Sciatic nerve (tissue), 2 donors: ENCODE measurements at regions not wholly inside any gene's neighbourhood (a gene's known extent, or its start where the extent isn't known, plus 50 kb on each side); places are given as distances from the start of the nearest gene placed in this dataset.
"Not testable (repeated sequence)": the region's sequence is repeated elsewhere in the genome, so short reads cannot be mapped to it uniquely, and the experiment has no call there.

Experiments
- ATAC-seq: fragments of 200-7000 bp; cut with Tn5 transposase; one replicate; pipeline ENCODE4 v1.9.1; 2020; ENCODE audit warnings: mild to moderate bottlenecking, moderate library complexity
- DNase-seq: peaks from one replicate; pipeline ENCODE4 v3.0.0-alpha.2; 2020; ENCODE audit warnings: low spot score
- intact Hi-C: fragments of 100-400 bp; cut with DNase I; formaldehyde crosslinking; loops from one replicate; pipeline ENCODE4 v1.14.2; 2022
- donor health status: DM: no; HTN: no; CAD: no.
- donor health status: DM: no; HTN: no; CAD: no.

DNA sequence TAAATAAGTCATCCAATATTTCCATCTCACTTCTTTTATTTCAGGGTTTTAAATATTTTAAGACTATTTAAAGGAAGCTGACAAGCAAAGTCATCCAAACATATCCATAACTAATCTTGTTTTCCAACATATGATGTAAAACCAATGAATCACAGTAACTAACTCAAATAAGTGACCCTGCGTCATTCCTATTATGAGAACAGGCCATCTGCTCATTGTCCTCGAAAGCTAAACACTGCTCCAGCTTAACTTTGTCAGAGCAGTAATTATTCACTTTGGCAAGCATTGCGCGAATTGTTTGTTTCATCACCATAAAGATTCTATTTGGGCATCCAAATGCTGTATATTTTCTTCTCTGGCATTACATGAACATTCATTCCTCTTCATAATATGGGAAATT lies 99.1 kb downstream of the CAPZA3 start:
- intact Hi-C loops = no loop called here
- ATAC-seq (no peak), DNase-seq (no peak)

DNA sequence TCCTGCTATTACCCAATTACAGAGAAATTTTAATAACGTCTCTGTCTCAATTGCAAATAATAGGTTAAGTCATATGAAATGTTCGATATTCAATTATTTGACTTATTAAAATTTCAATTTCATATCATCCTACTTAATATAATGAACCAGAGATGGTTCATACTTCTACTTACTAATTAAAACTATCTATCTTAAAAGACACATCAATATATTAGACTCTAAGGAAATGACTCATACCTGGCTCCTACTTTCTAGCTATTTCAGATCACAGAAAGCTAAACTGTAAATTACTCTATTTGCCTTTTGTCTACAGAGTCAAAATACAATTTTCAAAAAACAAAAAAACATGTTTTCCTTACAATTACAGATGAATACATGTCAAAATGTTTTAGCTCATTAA lies 99.6 kb downstream of the CAPZA3 start:
- intact Hi-C loops = no loop called here
- DNase-seq (no peak), ATAC-seq (no peak)

DNA sequence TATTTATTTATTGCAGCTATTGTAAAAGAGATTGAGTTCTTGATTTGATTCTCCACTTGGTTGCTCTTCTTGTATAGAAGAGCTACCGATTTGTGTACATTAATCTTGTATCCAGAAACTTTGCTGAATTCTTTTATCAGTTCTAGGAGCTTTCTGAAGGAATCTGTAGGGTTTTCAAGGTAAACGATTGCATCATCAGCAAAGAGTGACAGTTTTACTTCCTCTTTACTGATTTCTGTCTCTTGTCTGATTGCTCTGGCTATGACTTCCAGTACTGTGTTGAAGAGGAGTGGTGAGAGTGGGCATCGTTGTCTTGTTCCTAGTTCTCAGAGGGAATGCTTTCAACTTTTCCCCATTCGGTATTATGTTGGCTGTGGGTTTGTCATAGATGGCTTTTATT lies 103.1 kb downstream of the CAPZA3 start:
- DNase-seq, intact Hi-C loops, ATAC-seq: not testable (repeated sequence)

DNA sequence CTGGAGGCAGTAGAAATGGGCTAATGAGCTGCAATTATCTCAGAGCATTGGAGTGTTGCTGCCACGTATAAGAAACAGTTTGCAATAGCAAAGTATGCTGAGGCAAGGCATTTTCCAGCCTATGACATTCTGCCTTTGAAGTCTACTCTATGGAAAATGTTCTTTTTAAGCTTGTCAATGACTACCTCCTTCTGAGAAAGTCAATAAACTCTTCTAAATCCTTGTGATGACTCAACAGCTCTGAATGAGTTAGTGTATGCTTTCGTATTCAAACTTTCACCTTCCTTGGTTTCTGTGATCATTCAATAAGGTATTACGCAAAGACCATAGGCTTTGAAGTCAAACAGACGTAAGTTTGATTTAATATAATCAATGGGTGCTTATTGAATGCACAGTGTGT lies 111.2 kb downstream of the CAPZA3 start:
- no peak for DNase-seq
- intact Hi-C loops = no loop called here
- no peak for ATAC-seq

DNA sequence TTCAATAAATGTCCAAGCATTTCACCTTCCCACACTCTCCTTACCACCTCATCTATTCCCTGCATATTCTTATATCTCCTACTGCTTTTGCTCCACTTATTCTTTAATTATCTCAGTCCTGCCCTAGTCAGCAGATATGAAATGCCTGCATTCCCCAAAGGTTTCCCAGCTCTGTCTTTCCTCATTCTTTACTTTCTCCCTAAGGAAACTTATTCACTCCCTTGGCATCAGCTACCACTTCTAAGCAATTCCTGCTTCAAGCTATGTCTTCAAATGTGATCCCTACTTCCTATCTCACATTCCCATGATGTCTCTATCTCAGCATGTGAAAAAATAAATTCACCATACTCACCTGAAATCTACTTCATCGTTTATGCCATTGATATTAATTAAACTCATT lies 111.8 kb downstream of the CAPZA3 start:
- intact Hi-C loops = no loop called here
- no peak for ATAC-seq
- no peak for DNase-seq

DNA sequence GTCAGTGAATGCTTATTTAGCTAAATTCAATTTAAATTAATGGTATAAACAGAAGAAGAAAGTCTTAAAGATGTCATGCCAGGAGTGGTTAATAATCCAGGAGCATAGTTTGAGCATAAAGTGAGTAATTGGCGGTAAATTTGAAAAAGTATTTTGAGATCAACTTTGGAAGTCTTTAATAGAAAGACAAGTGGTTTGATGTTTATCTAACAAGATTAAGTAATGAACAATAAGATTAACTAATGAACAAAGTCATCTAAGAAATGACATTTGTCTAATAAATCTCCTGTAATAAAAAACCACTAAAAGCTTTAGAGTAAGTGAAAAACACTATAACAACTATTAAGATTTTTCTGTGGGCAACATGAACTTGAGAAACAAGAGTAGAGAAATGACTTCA lies 112.8 kb downstream of the CAPZA3 start:
- DNase-seq (no peak), ATAC-seq (no peak)
- intact Hi-C loops = no loop called here

DNA sequence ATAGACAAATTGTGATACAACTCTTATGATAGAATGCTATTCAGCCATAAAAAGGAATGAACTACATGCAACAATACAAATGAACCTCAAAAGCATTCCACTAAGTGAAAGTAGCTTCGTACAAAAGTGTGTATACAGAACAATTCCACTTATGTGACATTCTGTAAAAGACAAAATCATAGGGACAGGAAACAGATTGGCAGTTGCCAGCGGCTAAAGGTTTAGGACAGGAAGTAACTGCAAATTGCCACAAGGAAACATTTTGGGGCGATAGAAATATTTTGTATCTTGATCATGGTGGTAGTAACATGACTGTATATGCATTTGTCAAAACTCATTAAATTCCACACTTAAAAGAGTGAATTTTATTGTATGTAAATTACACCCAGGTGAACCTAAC lies 113.4 kb downstream of the CAPZA3 start:
- DNase-seq (no peak), ATAC-seq (no peak)
- intact Hi-C loops = no loop called here

DNA sequence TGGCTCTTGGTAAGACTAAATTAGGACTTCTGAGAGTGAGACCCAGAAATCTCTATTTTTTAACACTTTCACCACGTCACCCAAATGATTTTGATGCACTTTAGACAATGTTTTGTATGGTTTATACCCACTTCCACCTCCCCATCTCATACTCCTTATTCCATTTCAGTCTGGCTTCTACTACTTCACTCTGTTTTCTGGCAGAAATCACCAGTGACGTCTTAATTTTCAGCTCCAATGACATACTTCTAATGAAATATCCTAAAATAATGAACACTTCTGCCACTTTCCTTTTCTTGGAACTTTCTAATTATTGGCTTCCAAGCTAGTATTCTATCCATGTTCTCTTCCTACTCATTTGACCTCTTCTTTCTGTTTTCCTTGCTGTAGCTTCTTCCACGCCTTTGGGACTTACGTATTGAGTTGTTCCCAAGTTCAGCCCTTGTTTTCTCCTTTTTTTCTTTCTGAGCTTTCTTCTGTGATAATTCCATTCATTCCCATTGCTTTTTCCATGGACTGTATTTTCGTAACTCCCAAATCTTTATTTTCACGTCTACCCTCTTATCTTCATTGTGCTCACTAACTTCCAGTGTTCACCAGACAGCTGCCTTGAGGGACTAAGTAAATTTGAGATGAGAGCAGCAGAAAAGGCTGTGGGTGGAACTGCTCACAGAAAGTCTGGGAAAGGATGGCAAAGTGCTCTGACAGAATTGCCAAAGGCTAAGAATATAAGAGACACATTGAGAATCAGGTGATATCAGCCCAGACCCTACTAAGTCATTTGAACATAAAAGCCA lies 115.8 kb downstream of the CAPZA3 start:
- DNase-seq (no peak), ATAC-seq (no peak)
- intact Hi-C loops = no loop called here

DNA sequence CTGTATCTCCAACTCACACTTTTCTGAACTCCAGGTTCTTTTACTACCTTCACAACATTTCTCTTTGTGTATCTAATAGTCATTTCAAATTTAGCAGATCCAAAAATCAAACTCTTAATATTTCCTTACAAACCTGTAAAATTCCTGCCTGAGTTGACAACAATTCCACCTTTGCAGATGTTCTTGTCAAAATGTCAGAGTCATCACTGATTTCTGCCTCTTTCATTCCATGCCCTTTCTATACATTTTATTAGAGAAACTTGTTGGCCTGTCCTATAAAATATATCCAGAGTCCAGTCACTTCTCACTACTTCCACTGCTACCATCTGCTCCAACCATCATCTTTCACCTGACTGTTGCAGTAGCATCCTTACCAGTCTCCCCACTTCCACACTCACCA lies 119.7 kb downstream of the CAPZA3 start:
- DNase-seq (no peak), ATAC-seq (no peak)
- intact Hi-C loops = no loop called here

DNA sequence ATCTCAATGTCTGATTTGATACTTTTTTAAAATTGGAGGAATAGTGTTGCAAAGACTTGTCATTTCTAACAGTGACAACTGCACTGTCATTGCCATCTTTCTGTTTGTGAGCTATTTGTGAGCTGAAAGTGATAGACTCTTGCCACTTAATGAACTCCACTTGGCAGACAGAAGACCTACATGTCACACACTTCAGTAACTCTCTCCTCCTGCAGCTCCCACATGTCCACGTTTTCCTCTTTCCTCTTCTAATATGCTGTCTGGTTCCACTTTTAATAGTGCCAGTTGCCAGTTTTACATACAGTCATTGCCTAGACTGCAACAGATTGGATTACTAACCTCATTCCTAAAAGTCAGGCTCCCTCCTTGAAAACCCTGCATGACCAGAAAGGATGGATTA lies 121.5 kb downstream of the CAPZA3 start:
- ATAC-seq = no peak
- intact Hi-C loops = no loop called here
- DNase-seq = no peak

DNA sequence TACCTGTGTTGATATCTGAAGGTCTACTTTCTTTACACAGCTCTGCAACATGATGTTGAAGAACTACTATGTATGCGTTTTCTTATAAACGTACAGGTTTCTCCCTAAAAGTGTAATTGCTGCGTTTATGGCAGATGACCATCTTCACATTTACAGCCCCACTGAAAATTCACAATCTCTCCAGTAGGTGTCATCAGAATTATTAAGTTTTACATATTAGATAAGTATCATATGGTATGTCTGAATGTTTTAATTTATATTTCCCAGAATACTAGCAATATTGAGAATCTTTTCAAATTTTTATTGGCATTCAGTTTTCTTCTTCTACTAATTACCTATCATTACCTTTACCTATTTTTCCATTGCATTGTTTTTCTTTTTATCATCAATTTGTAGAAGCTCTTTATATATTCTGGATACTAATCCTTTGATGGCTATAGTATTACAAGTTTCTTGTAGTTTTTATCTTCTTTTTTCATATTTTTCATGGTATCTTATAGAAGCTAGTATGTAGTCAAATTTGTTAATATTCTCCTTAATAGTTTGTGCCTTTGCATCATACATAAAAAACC lies 123.5 kb downstream of the CAPZA3 start:
- intact Hi-C loops = no loop called here
- DNase-seq (no peak), ATAC-seq (no peak)

DNA sequence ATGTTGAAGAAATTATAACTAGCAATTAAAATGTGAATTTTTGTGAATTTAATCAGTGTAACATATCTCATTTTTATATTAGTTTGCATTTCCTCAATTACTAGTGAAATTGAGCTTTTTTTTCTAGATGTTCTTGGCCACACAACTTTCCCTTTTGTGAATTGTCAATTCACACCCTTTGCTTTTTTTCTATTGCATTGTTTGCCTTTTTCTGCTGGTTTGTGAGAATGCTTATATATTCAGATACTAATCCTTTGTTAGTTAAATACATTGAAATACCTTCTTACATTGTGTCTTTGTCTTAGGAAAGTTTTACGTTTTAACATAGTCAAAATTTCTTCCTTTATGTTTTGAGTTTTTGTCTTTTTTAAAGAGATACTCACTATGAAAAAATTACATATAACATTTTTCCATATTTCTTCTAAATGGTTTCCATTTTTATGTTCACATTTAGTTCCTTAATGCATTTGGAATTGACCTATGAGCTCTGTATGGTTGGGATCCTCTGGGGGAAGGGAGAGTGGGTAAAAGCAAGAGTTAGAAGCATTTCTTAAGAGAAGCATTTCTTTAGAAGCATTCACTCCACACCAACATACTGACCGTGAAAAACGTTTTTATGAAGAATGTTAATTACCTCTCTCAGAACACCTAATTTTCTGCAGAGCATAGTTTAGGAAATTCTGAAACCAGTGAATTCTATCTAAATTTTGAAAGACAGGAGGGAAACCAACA lies 126.0 kb downstream of the CAPZA3 start:
- DNase-seq = no peak
- no peak for ATAC-seq
- intact Hi-C loops = no loop called here

DNA sequence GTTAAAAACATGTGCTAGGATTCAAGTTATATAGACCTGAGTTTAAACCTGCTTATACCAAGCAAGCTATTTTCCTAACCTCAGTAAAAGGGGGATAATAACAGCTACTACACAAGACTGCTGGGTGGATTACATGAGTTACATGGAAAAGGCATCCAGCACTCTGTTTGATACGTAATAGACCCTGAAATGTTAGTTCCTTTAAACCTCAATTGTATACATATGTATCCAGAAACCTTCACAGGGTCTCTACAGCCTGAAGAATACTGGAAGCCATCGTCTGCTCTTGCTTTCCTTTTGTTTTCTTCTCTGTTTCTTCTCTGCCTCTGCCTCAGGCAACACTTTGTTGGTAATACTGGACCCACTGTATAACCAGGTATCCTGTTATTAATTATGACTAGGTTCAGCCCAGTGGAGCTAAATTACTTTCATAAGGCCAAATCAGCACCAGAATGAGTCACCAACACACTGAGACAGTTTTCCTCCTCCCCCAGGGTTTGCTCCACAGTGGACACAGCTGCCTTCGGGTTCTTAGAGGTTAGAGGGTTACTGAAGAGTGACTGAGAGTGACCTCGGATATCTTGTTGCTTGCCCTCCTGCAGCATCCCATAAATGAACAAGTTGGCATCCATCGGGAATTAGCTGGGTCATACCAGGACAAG lies 127.1 kb downstream of the CAPZA3 start:
- peak; percentile 97 for ATAC-seq
- DNase-seq = no peak
- intact Hi-C loops = no loop called here

DNA sequence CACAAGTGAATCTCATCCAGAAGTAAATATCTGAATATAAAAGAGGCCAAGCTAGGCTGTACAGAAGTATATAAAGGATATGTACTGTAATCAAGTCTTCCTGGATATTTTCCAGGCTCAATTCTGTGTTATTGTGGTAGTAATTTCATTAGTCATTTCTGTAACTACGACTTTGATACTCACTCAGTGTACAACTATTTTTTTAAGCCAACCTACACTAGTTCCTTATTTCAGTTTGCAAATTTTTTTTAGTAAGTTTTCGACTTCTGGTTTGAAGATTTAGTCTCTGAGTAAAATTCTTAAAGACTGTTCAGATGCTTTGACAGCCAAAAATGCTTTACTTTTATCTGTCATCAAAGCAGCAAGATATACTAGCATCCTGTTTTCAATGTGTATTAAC lies 130.8 kb downstream of the CAPZA3 start:
- intact Hi-C loops = no loop called here
- ATAC-seq (no peak), DNase-seq (no peak)

DNA sequence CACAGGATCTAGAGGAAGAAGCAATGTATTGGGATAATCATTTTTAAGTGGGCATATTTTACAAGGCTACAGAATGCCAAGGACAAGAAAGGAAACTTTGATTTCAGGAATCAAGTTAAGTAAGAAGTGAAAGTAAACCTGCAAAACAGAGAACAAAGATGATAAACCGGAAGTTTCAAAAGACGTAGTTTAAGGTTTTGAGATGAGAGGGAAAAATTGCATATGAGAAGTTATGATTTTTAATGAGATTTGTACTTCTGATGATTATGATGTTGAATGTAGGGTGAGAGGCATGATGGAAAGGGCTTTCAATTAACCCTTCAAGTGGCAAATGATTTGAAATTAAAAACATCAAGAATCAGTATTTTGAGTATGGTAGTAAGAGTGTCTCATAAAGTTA lies 134.9 kb downstream of the CAPZA3 start:
- ATAC-seq (no peak), DNase-seq (no peak)
- intact Hi-C loops = no loop called here

DNA sequence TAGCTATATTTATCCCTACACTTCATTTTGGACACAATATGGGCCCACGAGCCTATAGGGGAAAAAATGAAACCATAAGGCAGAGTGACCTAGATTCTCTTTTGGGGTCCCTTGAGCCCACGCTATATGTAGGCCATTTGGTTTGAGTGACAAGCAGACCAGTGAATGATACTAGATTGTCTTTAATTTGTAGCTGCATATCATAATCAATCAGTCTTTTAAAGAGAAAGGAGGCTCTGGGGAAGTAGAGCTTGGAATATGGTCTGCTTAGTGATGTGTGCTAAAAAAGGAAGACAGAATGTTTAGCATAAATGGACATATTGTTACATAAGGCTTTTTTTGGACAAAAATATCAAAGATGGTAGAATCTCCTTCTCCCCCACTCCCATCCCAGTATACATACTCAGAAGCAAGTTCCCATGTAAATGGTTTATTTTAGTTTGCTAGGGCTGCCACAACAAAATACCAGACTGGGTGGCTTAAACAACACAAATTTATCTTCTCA lies 140.8 kb downstream of the CAPZA3 start:
- DNase-seq (no peak), ATAC-seq (no peak)
- intact Hi-C loops = no loop called here

DNA sequence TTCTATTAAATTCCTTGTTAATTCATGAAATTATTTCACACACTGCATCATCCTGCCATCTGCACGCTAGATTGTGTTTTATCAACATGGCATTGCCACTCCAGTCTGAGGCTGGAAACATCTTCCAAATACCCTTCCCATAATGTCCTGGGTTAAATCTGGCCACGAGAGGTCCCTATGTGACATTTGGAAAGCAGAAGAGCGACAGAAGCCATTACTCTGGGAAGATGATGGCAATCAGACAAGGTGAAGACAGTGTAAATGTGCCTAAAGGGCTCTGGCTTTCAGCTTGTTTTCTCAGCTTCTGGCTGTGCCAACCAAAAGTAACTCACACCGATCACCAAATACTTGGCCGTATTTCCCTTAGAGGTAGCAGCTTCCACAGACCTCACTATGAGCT lies 144.8 kb downstream of the CAPZA3 start:
- ATAC-seq (no peak), DNase-seq (no peak)
- intact Hi-C loops = no loop called here

DNA sequence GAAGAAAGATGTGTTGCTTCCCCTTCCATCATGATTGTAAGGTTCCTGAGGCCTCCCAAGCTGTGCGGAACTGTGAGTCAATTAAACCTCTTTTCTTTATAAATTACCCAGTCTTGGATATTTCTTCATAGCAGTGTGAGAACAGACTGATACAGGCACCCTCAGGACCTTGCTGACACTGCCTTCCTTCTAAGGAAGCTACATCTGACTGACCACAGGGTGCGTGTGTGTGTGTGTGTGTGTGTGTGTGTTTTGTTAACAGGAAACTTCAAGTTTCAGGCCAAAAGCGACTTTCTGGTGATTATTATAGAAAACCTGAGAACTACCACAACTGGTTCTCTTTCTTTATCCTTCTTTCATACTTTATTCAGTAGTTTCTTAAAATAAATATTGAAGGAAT lies 149.0 kb downstream of the CAPZA3 start:
- DNase-seq (no peak), ATAC-seq (peak; percentile 85)
- intact Hi-C loops = no loop called here

DNA sequence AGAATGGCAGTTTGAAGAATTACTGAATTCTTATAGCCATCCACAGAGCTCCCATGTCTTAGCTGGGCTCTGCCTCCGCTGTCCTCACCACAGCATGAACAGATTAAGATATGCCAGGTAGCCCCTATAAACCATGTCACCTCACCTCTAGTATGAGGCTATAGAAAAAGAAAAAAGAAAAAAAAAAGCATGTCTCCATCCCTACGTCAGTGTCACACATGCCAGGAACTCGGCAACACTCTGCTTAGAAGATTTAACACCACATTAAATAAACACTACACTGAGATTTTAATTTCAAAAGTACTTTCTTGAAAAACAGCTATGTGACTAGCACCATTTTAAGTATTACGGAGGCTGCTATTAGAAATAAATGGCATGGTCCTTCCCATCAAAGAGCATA lies 149.4 kb downstream of the CAPZA3 start:
- DNase-seq = no peak
- intact Hi-C loops = no loop called here
- ATAC-seq = peak; percentile 58

DNA sequence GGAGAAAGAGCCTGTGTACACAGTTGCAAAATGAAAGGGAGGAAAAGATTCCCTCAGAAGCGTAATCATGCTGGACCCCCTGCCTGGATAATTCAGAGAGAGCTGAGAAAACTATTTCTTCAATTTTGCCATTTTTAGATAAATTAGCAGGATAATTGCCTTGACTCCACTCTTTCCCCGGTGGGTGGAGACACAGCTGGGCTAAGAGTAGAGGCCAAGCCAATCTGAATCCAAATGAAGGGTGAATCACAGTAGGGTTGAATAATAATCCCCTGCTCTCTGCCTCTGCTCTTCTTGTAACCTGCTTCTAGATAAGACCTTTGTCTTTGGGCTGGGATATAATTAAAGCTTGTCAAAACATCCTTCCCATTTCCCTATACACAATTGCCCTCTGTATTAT lies 150.1 kb downstream of the CAPZA3 start:
- peak; percentile 86 for ATAC-seq
- intact Hi-C loops = no loop called here

More for the DNA sequence above, 150.1 kb downstream of the CAPZA3 start:
- DNase-seq = no peak
